ENCODE measurements at regions not wholly inside any gene's neighbourhood (a gene's known extent, or its start where the extent isn't known, plus 50 kb on each side); places are given as distances from the start of the nearest gene placed in this dataset.

DNA sequence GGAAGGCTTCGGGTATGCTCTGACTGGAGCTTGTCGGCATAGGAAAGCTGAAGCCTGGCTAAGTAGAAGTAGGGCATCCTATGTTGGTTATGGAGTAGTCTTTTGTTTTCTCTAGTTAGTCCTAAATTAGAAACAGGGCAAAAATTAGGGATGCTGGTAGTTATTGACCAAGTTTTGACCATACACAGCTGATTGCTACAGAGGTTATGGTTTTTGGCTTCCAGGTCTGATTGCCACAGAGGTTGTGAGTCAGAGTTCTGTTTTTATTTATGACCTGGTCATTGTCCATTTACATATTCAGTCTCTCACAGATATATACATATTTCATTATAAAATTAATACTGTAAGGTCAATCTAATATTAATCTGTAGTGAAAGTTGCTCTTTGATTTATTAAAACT is 219.2 kb downstream of the FSCB start:
- ChIA-PET CTCF (no interaction called here), POLR2A (no interaction called here)
- intact Hi-C loops (cut with micrococcal nuclease) (no loop called here), dilution Hi-C loops (cut with MboI; ENCODE audit: extremely low pct_ligation_motif_present, low sequenced_read_pairs) (no loop called here)
- Histone ChIP-seq H3K4me2 (ENCODE audit: insufficient read depth, low read length) (no peak overlapping the region), H2AFZ (ENCODE audit: low read depth, low read length) (no peak overlapping the region), H4K20me1 (replicated peaks; ENCODE audit: control insufficient read depth, extremely low read depth, insufficient read depth, low read length) (no peaks in the 10 kb centered on the region), H3K4me3 (replicated peaks in 1 of 3; ENCODE audit: insufficient read depth in 1 of 3, low read depth in 1 of 3, low read length in 3 of 3) (no peak overlapping the region), H3K4me1 (ENCODE audit: control insufficient read depth, extremely low read depth, insufficient read depth, low read length) (no peaks in the 10 kb centered on the region), H3K27me3 (ENCODE audit: control insufficient read depth in 2 of 2, insufficient read depth in 2 of 2, low read length in 2 of 2) (no peaks in the 10 kb centered on the region), H3K36me3 (ENCODE audit: control insufficient read depth in 2 of 2, extremely low read depth in 1 of 2, insufficient read depth in 2 of 2, low read length in 2 of 2) (no peaks in the 10 kb centered on the region), H3K79me2 (ENCODE audit: control insufficient read depth, insufficient read depth, low read length) (no peaks in the 10 kb centered on the region), H3K9me1 (replicated peaks; ENCODE audit: control insufficient read depth, extremely low read depth, insufficient read depth, low read length) (no peaks in the 10 kb centered on the region), H3K9me3 (replicated peaks; ENCODE audit: control insufficient read depth, insufficient read depth, low read length) (no peaks in the 10 kb centered on the region), H3K27ac (ENCODE audit: insufficient read depth, low read depth, low read length) (no peak overlapping the region), H3K9ac (replicated peaks; ENCODE audit: extremely low read depth, insufficient read depth, low read length) (no peak overlapping the region)
- TF ChIP-seq, protein P1, sequence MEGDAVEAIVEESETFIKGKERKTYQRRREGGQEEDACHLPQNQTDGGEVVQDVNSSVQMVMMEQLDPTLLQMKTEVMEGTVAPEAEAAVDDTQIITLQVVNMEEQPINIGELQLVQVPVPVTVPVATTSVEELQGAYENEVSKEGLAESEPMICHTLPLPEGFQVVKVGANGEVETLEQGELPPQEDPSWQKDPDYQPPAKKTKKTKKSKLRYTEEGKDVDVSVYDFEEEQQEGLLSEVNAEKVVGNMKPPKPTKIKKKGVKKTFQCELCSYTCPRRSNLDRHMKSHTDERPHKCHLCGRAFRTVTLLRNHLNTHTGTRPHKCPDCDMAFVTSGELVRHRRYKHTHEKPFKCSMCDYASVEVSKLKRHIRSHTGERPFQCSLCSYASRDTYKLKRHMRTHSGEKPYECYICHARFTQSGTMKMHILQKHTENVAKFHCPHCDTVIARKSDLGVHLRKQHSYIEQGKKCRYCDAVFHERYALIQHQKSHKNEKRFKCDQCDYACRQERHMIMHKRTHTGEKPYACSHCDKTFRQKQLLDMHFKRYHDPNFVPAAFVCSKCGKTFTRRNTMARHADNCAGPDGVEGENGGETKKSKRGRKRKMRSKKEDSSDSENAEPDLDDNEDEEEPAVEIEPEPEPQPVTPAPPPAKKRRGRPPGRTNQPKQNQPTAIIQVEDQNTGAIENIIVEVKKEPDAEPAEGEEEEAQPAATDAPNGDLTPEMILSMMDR (IDR thresholded peaks at IDR 0.05; ENCODE audit: extremely low read depth in 1 of 2, insufficient read depth in 1 of 2, low read depth in 1 of 2, low read length in 2 of 2) = no peak
- TF ChIP-seq GATA2 (IDR thresholded peaks at IDR 0.05; ENCODE audit: insufficient read depth, insufficient read length, low read depth, low read length) = no peak
- TF ChIP-seq POLR2A (IDR thresholded peaks at IDR 0.05; ENCODE audit: low read depth, low read length) = no peak
- TF ChIP-seq MYC (IDR thresholded peaks at IDR 0.05; ENCODE audit: low read depth, low read length) = no peak
- TF ChIP-seq, protein P2, sequence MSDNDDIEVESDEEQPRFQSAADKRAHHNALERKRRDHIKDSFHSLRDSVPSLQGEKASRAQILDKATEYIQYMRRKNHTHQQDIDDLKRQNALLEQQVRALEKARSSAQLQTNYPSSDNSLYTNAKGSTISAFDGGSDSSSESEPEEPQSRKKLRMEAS (IDR thresholded peaks at IDR 0.05; ENCODE audit: insufficient read depth, insufficient read length) = no peak
- no peak for TF ChIP-seq FOS (IDR thresholded peaks at IDR 0.05; ENCODE audit: borderline replicate concordance, insufficient read depth, low read length)
- no peak for FAIRE-seq
- no TSS peak for BruUV-seq (replicated peaks)
- no peak for DNase-seq (ENCODE audit: low read depth, low spot score)

DNA sequence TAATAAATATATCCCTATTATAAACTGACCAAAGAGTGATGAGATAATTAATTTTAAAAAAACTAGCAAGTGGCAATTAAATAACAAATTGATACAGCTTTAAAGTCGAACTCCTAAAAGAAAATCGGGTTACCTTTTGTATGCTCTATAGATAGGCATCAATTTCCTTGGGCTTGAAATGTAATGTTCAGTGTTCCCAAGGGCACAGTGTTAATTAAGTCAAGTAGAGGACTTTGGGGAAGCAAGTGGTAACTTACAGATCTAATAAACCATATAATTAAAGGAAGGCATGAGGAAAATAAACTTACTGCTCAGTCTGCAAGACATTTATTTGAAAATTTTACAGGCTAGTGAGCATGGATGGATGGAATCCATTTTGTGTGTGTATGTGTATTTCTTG is 220.9 kb downstream of the FSCB start:
- no peak overlapping the region for H3K9ac ChIP-seq (replicated peaks; ENCODE audit: extremely low read depth, insufficient read depth, low read length)
- intact Hi-C loops (cut with micrococcal nuclease) (no loop called here), dilution Hi-C loops (cut with MboI; ENCODE audit: extremely low pct_ligation_motif_present, low sequenced_read_pairs) (no loop called here)
- no peaks in the 10 kb centered on the region for H4K20me1 ChIP-seq (replicated peaks; ENCODE audit: control insufficient read depth, extremely low read depth, insufficient read depth, low read length)
- TF ChIP-seq, protein P2 (IDR thresholded peaks at IDR 0.05; ENCODE audit: insufficient read depth, insufficient read length) = no peak
- no peak for TF ChIP-seq JUN (IDR thresholded peaks at IDR 0.05; ENCODE audit: borderline replicate concordance, insufficient read depth, insufficient read length, low read depth)
- TF ChIP-seq POLR2A (IDR thresholded peaks at IDR 0.05; ENCODE audit: low read depth, low read length) = no peak
- TF ChIP-seq, protein P1 (IDR thresholded peaks at IDR 0.05; ENCODE audit: extremely low read depth in 1 of 2, insufficient read depth in 1 of 2, low read depth in 1 of 2, low read length in 2 of 2) = no peak
- no peak for TF ChIP-seq POLR2AphosphoS5 (IDR thresholded peaks at IDR 0.05; ENCODE audit: insufficient read depth, low read depth, low read length)
- no peak for TF ChIP-seq FOS (IDR thresholded peaks at IDR 0.05; ENCODE audit: borderline replicate concordance, insufficient read depth, low read length)
- TF ChIP-seq GATA2 (IDR thresholded peaks at IDR 0.05; ENCODE audit: insufficient read depth, insufficient read length, low read depth, low read length) = no peak
- TF ChIP-seq EZH2 (IDR thresholded peaks at IDR 0.05; ENCODE audit: borderline replicate concordance, low read depth, low read length, severe bottlenecking) = no peak
- no peak for TF ChIP-seq MYC (IDR thresholded peaks at IDR 0.05; ENCODE audit: low read depth, low read length)
- POLR2A ChIA-PET = no interaction called here
- H3K9me1 ChIP-seq (replicated peaks; ENCODE audit: control insufficient read depth, extremely low read depth, insufficient read depth, low read length) = no peaks in the 10 kb centered on the region
- H3K36me3 ChIP-seq (ENCODE audit: control insufficient read depth in 2 of 2, extremely low read depth in 1 of 2, insufficient read depth in 2 of 2, low read length in 2 of 2) = no peaks in the 10 kb centered on the region
- no peak overlapping the region for H3K27ac ChIP-seq (ENCODE audit: insufficient read depth, low read depth, low read length)
- CTCF ChIA-PET = no interaction called here
- H3K27me3 ChIP-seq (ENCODE audit: control insufficient read depth in 2 of 2, insufficient read depth in 2 of 2, low read length in 2 of 2) = no peaks in the 10 kb centered on the region
- no peak overlapping the region for H3K4me3 ChIP-seq (replicated peaks in 1 of 3; ENCODE audit: insufficient read depth in 1 of 3, low read depth in 1 of 3, low read length in 3 of 3)
- FAIRE-seq = no peak
- no peak overlapping the region for H3K4me2 ChIP-seq (ENCODE audit: insufficient read depth, low read length)
- H2AFZ ChIP-seq (ENCODE audit: low read depth, low read length) = no peak overlapping the region
- H3K9me3 ChIP-seq (replicated peaks; ENCODE audit: control insufficient read depth, insufficient read depth, low read length) = no peaks in the 10 kb centered on the region
- no peaks in the 10 kb centered on the region for H3K79me2 ChIP-seq (ENCODE audit: control insufficient read depth, insufficient read depth, low read length)
- H3K4me1 ChIP-seq (ENCODE audit: control insufficient read depth, extremely low read depth, insufficient read depth, low read length) = no peaks in the 10 kb centered on the region
- no TSS peak for BruUV-seq (replicated peaks)
- no peak for DNase-seq (ENCODE audit: low read depth, low spot score)

Measured in endothelial cell of umbilical vein (primary cell).